SK-N-SH (cell line): ENCODE measurements at regions not wholly inside any gene's neighbourhood (a gene's known extent, or its start where the extent isn't known, plus 50 kb on each side); places are given as distances from the start of the nearest gene placed in this dataset.

Experiments
- CTCF ChIA-PET: fragments of 300-600, 350-600 bp; formaldehyde crosslinking; extraction: SDS; loops from one replicate; lab custom pipeline; 2021; lab: Yijun Ruan, JAX
- POLR2A ChIA-PET: fragments of 350-600 bp; sonication (Branson Sonifier 250); formaldehyde crosslinking; extraction: SDS; loops from one replicate; lab custom pipeline; 2020; ENCODE audit warnings: antibody characterized with exemption, inconsistent platforms; lab: Yijun Ruan, JAX
- DNase-seq: peaks from one replicate; pipeline ENCODE4 v3.0.0; 2012
- H2AFZ ChIP-seq: fragments of 200-600 bp; sonication (generic); 2 replicates; pipeline ENCODE4 v1.8.1; 2016; ENCODE audit warnings: antibody characterized with exemption, mild to moderate bottlenecking, low read depth
- H3F3A ChIP-seq: fragments of 200-600 bp; sonication (generic); replicated peaks from 2 replicates; pipeline ENCODE3; 2016; ENCODE audit warnings: antibody characterized with exemption, mild to moderate bottlenecking; ENCODE audit not compliant: insufficient read depth
- H3K27ac ChIP-seq, 2 experiments: fragments of 200-500 bp in 1 of 2; fragments of 200-600 bp in 1 of 2; sonication (Bioruptor generic) in 1 of 2; sonication (generic), shearing (Covaris generic) in 1 of 2; 2 replicates each; pipeline versions ENCODE4 v1.5.1 to v1.6.1; 2014 to 2016; ENCODE audit warnings: low read depth in 2 of 2, inconsistent platforms in 1 of 2, low read length in 1 of 2, mild to moderate bottlenecking in 1 of 2, mixed read lengths in 1 of 2
- H3K27me3 ChIP-seq: fragments of 200-600 bp; sonication (generic), shearing (Covaris generic); 2 replicates; pipeline ENCODE4 v1.6.1; 2016; ENCODE audit warnings: mixed run types; ENCODE audit not compliant: insufficient read depth
- H3K36me3 ChIP-seq, 2 experiments: fragments of 200-500 bp in 1 of 2; fragments of 200-600 bp in 1 of 2; sonication (Bioruptor generic) in 1 of 2; sonication (generic) in 1 of 2; replicated peaks in 1 of 2; 2 replicates each; pipeline versions ENCODE3 to v1.5.1; 2014 to 2016; ENCODE audit warnings: low read length in 1 of 2, mild to moderate bottlenecking in 1 of 2; ENCODE audit not compliant: insufficient read depth in 2 of 2, control insufficient read depth in 1 of 2
- H3K4me1 ChIP-seq, 2 experiments: fragments of 200-500 bp in 1 of 2; fragments of 200-600 bp in 1 of 2; sonication (Bioruptor generic) in 1 of 2; sonication (generic), shearing (Covaris generic) in 1 of 2; 2 replicates each; pipeline versions ENCODE4 v1.5.1 to v1.6.1; 2014 to 2016; ENCODE audit warnings: low read depth in 1 of 2, low read length in 1 of 2, mixed run types in 1 of 2; ENCODE audit not compliant: insufficient read depth in 2 of 2, control insufficient read depth in 1 of 2
- H3K4me2 ChIP-seq: fragments of 200-600 bp; sonication (generic), shearing (Covaris generic); 2 replicates; pipeline ENCODE4 v1.6.1; 2017; ENCODE audit warnings: mixed run types
- H3K4me3 ChIP-seq, 2 experiments: fragments of 200-500 bp in 1 of 2; fragments of 200-600 bp in 1 of 2; sonication (Bioruptor generic) in 1 of 2; sonication (generic), shearing (Covaris generic) in 1 of 2; 2 replicates each; pipeline versions ENCODE4 v1.5.1 to v1.8.1; 2014 to 2016; ENCODE audit warnings: low read depth in 2 of 2, inconsistent platforms in 1 of 2, low read length in 1 of 2, mild to moderate bottlenecking in 1 of 2, mixed read lengths in 1 of 2, moderate library complexity in 1 of 2
- H3K79me2 ChIP-seq: fragments of 200-600 bp; sonication (generic); 2 replicates; pipeline ENCODE4 v1.8.1; 2017; ENCODE audit warnings: mild to moderate bottlenecking; ENCODE audit not compliant: insufficient read depth
- H3K9ac ChIP-seq: fragments of 200-600 bp; sonication (generic); 2 replicates; pipeline ENCODE4 v1.6.1; 2017; ENCODE audit warnings: mixed run types
- H3K9me2 ChIP-seq: fragments of 200-600 bp; sonication (generic); 2 replicates; pipeline ENCODE4 v1.6.1; 2017; ENCODE audit warnings: mixed run types
- H3K9me3 ChIP-seq: fragments of 200-600 bp; sonication (generic); 2 replicates; pipeline ENCODE4 v1.6.1; 2017; ENCODE audit warnings: mixed run types, mild to moderate bottlenecking, moderate library complexity
- H4K20me1 ChIP-seq: fragments of 200-600 bp; sonication (generic); 2 replicates; pipeline ENCODE4 v1.6.1; 2017; ENCODE audit warnings: mild to moderate bottlenecking, mixed run types; ENCODE audit not compliant: insufficient read depth
- EP300 ChIP-seq, 2 experiments: IDR thresholded peaks; 2 replicates each; pipeline versions ENCODE4 v1.4.0 to v1.6.1; 2012; ENCODE audit warnings: borderline replicate concordance in 1 of 2, low read depth in 1 of 2, low read length in 1 of 2
- EZH2phosphoT487 ChIP-seq: fragments of 200-600 bp; sonication (generic); IDR thresholded peaks from 2 replicates; pipeline ENCODE4 v1.6.1; 2017; ENCODE audit warnings: low read depth, mixed run types, mild to moderate bottlenecking, antibody characterized with exemption, moderate library complexity, borderline replicate concordance
- FOSL2 ChIP-seq: IDR thresholded peaks from 2 replicates; pipeline ENCODE4 v1.4.0; 2012; ENCODE audit warnings: low read depth, mild to moderate bottlenecking, moderate library complexity, borderline replicate concordance
- FOXJ3 ChIP-seq: sonication (generic); formaldehyde crosslinking; IDR thresholded peaks from 2 replicates; pipeline ENCODE4 v1.5.1; 2020; ENCODE audit warnings: mild to moderate bottlenecking, missing genetic modification reagents
- GABPA ChIP-seq: IDR thresholded peaks from 2 replicates; pipeline ENCODE4 v1.4.0; 2012; ENCODE audit warnings: low read depth, mild to moderate bottlenecking
- JUND ChIP-seq: IDR thresholded peaks from 2 replicates; pipeline ENCODE4 v1.4.0; 2012
- MEF2A ChIP-seq: IDR thresholded peaks from 2 replicates; pipeline ENCODE4 v1.4.0; 2012; ENCODE audit warnings: low read depth, borderline replicate concordance
- MXI1 ChIP-seq: IDR thresholded peaks from 2 replicates; pipeline ENCODE4 v1.6.1; 2012; ENCODE audit warnings: mild to moderate bottlenecking, low read depth, low read length, improper control_type of control experiment
- NFIC ChIP-seq: IDR thresholded peaks from 2 replicates; pipeline ENCODE4 v1.4.0; 2012; ENCODE audit warnings: borderline replicate concordance
- NRF1 ChIP-seq: IDR thresholded peaks from 2 replicates; pipeline ENCODE4 v1.6.1; 2012; ENCODE audit warnings: low read depth, mild to moderate bottlenecking, low read length
- POLR2AphosphoS5 ChIP-seq: IDR thresholded peaks from 2 replicates; pipeline ENCODE4 v1.6.1; 2012; ENCODE audit warnings: low read depth, low read length
- RAD21 ChIP-seq: IDR thresholded peaks from 2 replicates; pipeline ENCODE4 v1.6.1; 2012; ENCODE audit warnings: mild to moderate bottlenecking, low read length
- RCOR1 ChIP-seq: fragments of 150-350 bp; IDR thresholded peaks from 2 replicates; pipeline ENCODE4 v1.6.1; 2017; ENCODE audit warnings: antibody characterized with exemption, low read length
- RXRA ChIP-seq: IDR thresholded peaks from 2 replicates; pipeline ENCODE4 v1.4.0; 2012; ENCODE audit warnings: low read depth, mild to moderate bottlenecking, borderline replicate concordance
- SIN3A ChIP-seq: IDR thresholded peaks from 2 replicates; pipeline ENCODE4 v1.6.1; 2012; ENCODE audit warnings: low read depth, mild to moderate bottlenecking, low read length, moderate library complexity, borderline replicate concordance
- SMC3 ChIP-seq: IDR thresholded peaks from 2 replicates; pipeline ENCODE4 v1.6.1; 2012; ENCODE audit warnings: low read depth, low read length, improper control_type of control experiment
- TAF1 ChIP-seq: IDR thresholded peaks from 2 replicates; pipeline ENCODE4 v1.6.1; 2012; ENCODE audit warnings: low read depth, mild to moderate bottlenecking, low read length, moderate library complexity, borderline replicate concordance
- TCF12 ChIP-seq: IDR thresholded peaks from 2 replicates; pipeline ENCODE4 v1.4.0; 2012
- TEAD4 ChIP-seq: IDR thresholded peaks from 2 replicates; pipeline ENCODE4 v1.4.0; 2012; ENCODE audit warnings: mild to moderate bottlenecking, borderline replicate concordance; ENCODE audit not compliant: insufficient read depth
- WGBS: methylation state at CpG from one replicate; pipeline ENCODE4 v1.1.6; 2017; ENCODE audit warnings: low lambda C conversion rate; 5-methylcytosine and 5-hydroxymethylcytosine counted together
- TF ChIP-seq, protein P1 (sequence below): fragments of 150-350 bp; IDR thresholded peaks from 2 replicates; pipeline ENCODE4 v1.6.1; 2017; ENCODE audit warnings: antibody characterized with exemption, low read length, low read depth, borderline replicate concordance
- TF ChIP-seq, protein P2 (sequence below): IDR thresholded peaks from 2 replicates; pipeline ENCODE4 v1.4.0; 2012; ENCODE audit warnings: low read depth
- TF ChIP-seq, protein P3 (sequence below): fragments of 200-600 bp; sonication (generic); IDR thresholded peaks from 2 replicates; pipeline ENCODE4 v1.6.1; 2017; ENCODE audit warnings: antibody characterized with exemption, mild to moderate bottlenecking, moderate library complexity
- TF ChIP-seq, protein P4 (sequence below): IDR thresholded peaks from 2 replicates; pipeline ENCODE4; 2012

DNA sequence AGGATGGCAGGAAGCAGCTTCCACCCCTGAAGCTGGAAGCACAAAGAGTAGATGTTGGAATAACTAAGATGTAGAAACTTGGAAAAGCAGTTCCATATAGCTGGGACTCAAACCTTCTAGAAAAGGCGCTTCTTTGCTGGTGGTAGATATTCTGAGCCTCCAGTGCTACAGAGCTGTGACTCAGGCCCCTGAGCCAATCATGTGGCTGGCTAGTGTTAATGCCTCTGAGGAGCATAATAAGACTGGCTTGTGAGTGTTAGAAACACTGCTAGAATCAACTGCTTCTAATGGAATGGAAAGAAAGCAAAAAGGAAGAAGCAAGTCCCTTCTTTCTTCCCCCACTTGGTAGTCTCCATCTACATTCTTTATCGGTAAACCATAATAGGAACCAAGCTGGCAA lies 234.2 kb upstream of the DMAC1 start:
- H3K36me3 ChIP-seq = no peaks in the 10 kb centered on the region
- no peaks in the 10 kb centered on the region; the same call in 1 of the 2 replicates for H3K9me3 ChIP-seq
- no peak for DNase-seq
- H3K27ac ChIP-seq = no peak overlapping the region
- no peaks in the 10 kb centered on the region for H3K79me2 ChIP-seq
- H3K9ac ChIP-seq = no peak overlapping the region
- POLR2A ChIA-PET = no interaction called here
- no peak overlapping the region for H2AFZ ChIP-seq
- H3K9me2 ChIP-seq = no peaks in the 10 kb centered on the region
- WGBS = 48% methylated on average over 2 of the region's 2 CpGs
- H4K20me1 ChIP-seq = no peaks in the 10 kb centered on the region
- no peaks in the 10 kb centered on the region for H3K4me1 ChIP-seq
- TF ChIP-seq RXRA (no peak), GABPA (no peak), RCOR1 (no peak), TEAD4 (no peak), POLR2AphosphoS5 (no peak), RAD21 (no peak), MXI1 (no peak), MEF2A (no peak), TAF1 (no peak), FOXJ3 (CRISPR knock-in tag) (no peak), SMC3 (no peak), EZH2phosphoT487 (no peak), NRF1 (no peak)
- TF ChIP-seq, protein P1, sequence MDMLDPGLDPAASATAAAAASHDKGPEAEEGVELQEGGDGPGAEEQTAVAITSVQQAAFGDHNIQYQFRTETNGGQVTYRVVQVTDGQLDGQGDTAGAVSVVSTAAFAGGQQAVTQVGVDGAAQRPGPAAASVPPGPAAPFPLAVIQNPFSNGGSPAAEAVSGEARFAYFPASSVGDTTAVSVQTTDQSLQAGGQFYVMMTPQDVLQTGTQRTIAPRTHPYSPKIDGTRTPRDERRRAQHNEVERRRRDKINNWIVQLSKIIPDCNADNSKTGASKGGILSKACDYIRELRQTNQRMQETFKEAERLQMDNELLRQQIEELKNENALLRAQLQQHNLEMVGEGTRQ = no peak
- TF ChIP-seq, protein P2, sequence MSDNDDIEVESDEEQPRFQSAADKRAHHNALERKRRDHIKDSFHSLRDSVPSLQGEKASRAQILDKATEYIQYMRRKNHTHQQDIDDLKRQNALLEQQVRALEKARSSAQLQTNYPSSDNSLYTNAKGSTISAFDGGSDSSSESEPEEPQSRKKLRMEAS = no peak
- TF ChIP-seq, protein P3, sequence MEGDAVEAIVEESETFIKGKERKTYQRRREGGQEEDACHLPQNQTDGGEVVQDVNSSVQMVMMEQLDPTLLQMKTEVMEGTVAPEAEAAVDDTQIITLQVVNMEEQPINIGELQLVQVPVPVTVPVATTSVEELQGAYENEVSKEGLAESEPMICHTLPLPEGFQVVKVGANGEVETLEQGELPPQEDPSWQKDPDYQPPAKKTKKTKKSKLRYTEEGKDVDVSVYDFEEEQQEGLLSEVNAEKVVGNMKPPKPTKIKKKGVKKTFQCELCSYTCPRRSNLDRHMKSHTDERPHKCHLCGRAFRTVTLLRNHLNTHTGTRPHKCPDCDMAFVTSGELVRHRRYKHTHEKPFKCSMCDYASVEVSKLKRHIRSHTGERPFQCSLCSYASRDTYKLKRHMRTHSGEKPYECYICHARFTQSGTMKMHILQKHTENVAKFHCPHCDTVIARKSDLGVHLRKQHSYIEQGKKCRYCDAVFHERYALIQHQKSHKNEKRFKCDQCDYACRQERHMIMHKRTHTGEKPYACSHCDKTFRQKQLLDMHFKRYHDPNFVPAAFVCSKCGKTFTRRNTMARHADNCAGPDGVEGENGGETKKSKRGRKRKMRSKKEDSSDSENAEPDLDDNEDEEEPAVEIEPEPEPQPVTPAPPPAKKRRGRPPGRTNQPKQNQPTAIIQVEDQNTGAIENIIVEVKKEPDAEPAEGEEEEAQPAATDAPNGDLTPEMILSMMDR = no peak
- no peaks in the 10 kb centered on the region for H3K27me3 ChIP-seq
- no peaks in the 10 kb centered on the region for H3F3A ChIP-seq
- CTCF ChIA-PET = no interaction called here
- H3K4me2 ChIP-seq = no peak overlapping the region
- no peak overlapping the region for H3K4me3 ChIP-seq

DNA sequence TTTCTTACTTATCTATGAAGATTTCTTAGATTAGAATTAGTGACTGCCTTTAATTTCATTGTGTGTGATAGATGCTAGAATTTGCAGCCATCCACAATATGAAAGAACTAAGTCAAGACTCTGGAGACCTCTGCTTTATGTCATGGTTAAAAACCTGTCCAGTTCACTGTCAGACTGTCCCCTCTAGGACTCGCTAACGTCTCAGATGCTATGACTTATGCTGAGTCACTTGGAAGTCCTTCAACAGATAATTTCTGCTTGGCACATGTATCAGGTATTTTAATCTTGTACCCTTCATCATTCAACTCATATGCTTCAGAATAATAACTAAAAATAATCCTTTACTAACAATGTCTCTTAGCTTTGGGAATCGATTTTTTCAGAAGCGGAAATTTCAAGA lies 230.5 kb upstream of the DMAC1 start:
- Histone ChIP-seq H3K79me2 (no peaks in the 10 kb centered on the region), H3F3A (no peaks in the 10 kb centered on the region), H3K9me3 (no peaks in the 10 kb centered on the region), H3K4me2 (no peak overlapping the region), H3K4me3 (no peak overlapping the region), H3K9me2 (no peaks in the 10 kb centered on the region), H3K4me1 (no peaks in the 10 kb centered on the region), H3K36me3 (no peaks in the 10 kb centered on the region), H3K27ac (no peak overlapping the region; a peak in 1 of 4 replicates), H3K27me3 (no peaks in the 10 kb centered on the region), H3K9ac (no peak overlapping the region), H4K20me1 (no peaks in the 10 kb centered on the region), H2AFZ (no peak overlapping the region)
- DNase-seq = no peak
- 8% methylated on average over 4 of the region's 4 CpGs for WGBS
- TF ChIP-seq EP300 (IDR thresholded peaks at IDR 0.05; ENCODE audit: borderline replicate concordance in 1 of 2, low read depth in 1 of 2, low read length in 1 of 2) (0 out of 4 replicates have a peak, but pooled peaks of 1 of the 2 experiments have one; percentile 14), NFIC (peak; percentile 9; the same call in 1 of the 2 replicates), FOSL2 (0 out of 2 replicates have a peak, but pooled peaks have one; percentile 15), SIN3A (no peak), JUND (peak; percentile 19; the same call in 1 of the 2 replicates), RXRA (no peak), TCF12 (peak; percentile 69)
- TF ChIP-seq, protein P4, sequence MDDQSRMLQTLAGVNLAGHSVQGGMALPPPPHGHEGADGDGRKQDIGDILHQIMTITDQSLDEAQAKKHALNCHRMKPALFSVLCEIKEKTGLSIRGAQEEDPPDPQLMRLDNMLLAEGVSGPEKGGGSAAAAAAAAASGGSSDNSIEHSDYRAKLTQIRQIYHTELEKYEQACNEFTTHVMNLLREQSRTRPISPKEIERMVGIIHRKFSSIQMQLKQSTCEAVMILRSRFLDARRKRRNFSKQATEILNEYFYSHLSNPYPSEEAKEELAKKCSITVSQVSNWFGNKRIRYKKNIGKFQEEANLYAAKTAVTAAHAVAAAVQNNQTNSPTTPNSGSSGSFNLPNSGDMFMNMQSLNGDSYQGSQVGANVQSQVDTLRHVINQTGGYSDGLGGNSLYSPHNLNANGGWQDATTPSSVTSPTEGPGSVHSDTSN = peak; percentile 43
- ChIA-PET POLR2A (no interaction called here), CTCF (no interaction called here)
